Osteoblast (primary cell): ENCODE measurements at regions not wholly inside any gene's neighbourhood (a gene's known extent, or its start where the extent isn't known, plus 50 kb on each side); places are given as distances from the start of the nearest gene placed in this dataset.

Experiments
- DNase-seq: peaks from one replicate; pipeline ENCODE4 v3.0.0; 2011; ENCODE audit warnings: low spot score, mixed read lengths; ENCODE audit not compliant: insufficient read length; ENCODE audit errors: missing footprints
- H2AFZ ChIP-seq: 2 replicates; pipeline ENCODE4 v1.6.0; 2011; ENCODE audit warnings: mild to moderate bottlenecking, low read length
- H3K27ac ChIP-seq: 2 replicates; pipeline ENCODE4 v1.5.1; 2011; ENCODE audit warnings: mild to moderate bottlenecking, low read depth, low read length, moderate library complexity
- H3K27me3 ChIP-seq: 2 replicates; pipeline ENCODE4 v1.6.0; 2012; ENCODE audit warnings: mild to moderate bottlenecking, control low read depth, inconsistent platforms, low read length, moderate library complexity; ENCODE audit not compliant: insufficient read depth
- H3K36me3 ChIP-seq: 2 replicates; pipeline ENCODE4 v1.5.1; 2011; ENCODE audit warnings: mild to moderate bottlenecking, low read length, control low read depth, moderate library complexity; ENCODE audit not compliant: insufficient read depth
- H3K4me1 ChIP-seq: 2 replicates; pipeline ENCODE4 v1.5.1; 2011; ENCODE audit warnings: mild to moderate bottlenecking, low read length, control low read depth, moderate library complexity; ENCODE audit not compliant: insufficient read depth
- H3K4me2 ChIP-seq: 2 replicates; pipeline ENCODE4 v1.6.0; 2011; ENCODE audit warnings: mild to moderate bottlenecking, low read length; ENCODE audit not compliant: insufficient read depth
- H3K4me3 ChIP-seq: fragments of 200-600 bp; sonication (generic); 3 replicates; pipeline ENCODE4 v1.5.1; 2012; ENCODE audit warnings: mild to moderate bottlenecking, low read length, inconsistent platforms; ENCODE audit not compliant: insufficient read depth
- H3K79me2 ChIP-seq: 2 replicates; pipeline ENCODE4 v1.6.0; 2012; ENCODE audit warnings: mild to moderate bottlenecking, low read length, control low read depth, inconsistent platforms; ENCODE audit not compliant: insufficient read depth
- H3K9me3 ChIP-seq: 2 replicates; pipeline ENCODE4 v1.5.1; 2011; ENCODE audit warnings: low read depth, low read length, control low read depth
- H4K20me1 ChIP-seq: 2 replicates; pipeline ENCODE4 v1.6.0; 2012; ENCODE audit warnings: mild to moderate bottlenecking, low read length, control low read depth; ENCODE audit not compliant: insufficient read depth
- CTCF ChIP-seq: IDR thresholded peaks from 2 replicates; pipeline ENCODE4 v1.5.1; 2011; ENCODE audit warnings: mild to moderate bottlenecking, low read depth, low read length, moderate library complexity; ENCODE audit errors: extremely low read depth

- no peaks in the 10 kb centered on the region for H3K27me3 ChIP-seq
- H3K4me1 ChIP-seq = no peaks in the 10 kb centered on the region
- no peaks in the 10 kb centered on the region for H3K36me3 ChIP-seq
- H2AFZ ChIP-seq = no peak overlapping the region
- no peak overlapping the region for H3K4me2 ChIP-seq
- H4K20me1 ChIP-seq = no peaks in the 10 kb centered on the region
- no peak overlapping the region for H3K27ac ChIP-seq
- DNase-seq = no peak
- TF ChIP-seq CTCF = no peak
- H3K9me3 ChIP-seq = no peaks in the 10 kb centered on the region
- no peaks in the 10 kb centered on the region for H3K79me2 ChIP-seq
- no peak overlapping the region for H3K4me3 ChIP-seq
Measured at GRCh38 chr18:45488645-45489044, 126.6 kb upstream of the SLC14A2 start.

- no peak for DNase-seq
- H3K27ac ChIP-seq = no peak overlapping the region
- no peaks in the 10 kb centered on the region for H4K20me1 ChIP-seq
- no peak for TF ChIP-seq CTCF
- H2AFZ ChIP-seq = no peak overlapping the region
- no peak overlapping the region for H3K4me3 ChIP-seq
- no peaks in the 10 kb centered on the region for H3K9me3 ChIP-seq
- H3K36me3 ChIP-seq = no peaks in the 10 kb centered on the region
- no peaks in the 10 kb centered on the region for H3K4me1 ChIP-seq
- no peaks in the 10 kb centered on the region for H3K79me2 ChIP-seq
- H3K27me3 ChIP-seq = peaks cover 8% of the 10 kb centered on the region
- H3K4me2 ChIP-seq = no peak overlapping the region
Measured at GRCh38 chr18:45493830-45494229, 121.4 kb upstream of the SLC14A2 start.

- H3K4me3 ChIP-seq = no peak overlapping the region
- no peak overlapping the region for H3K4me2 ChIP-seq
- no peaks in the 10 kb centered on the region for H3K4me1 ChIP-seq
- no peak for DNase-seq
- no peak overlapping the region for H3K27ac ChIP-seq
- no peaks in the 10 kb centered on the region for H3K36me3 ChIP-seq
- no peaks in the 10 kb centered on the region for H3K79me2 ChIP-seq
- H3K27me3 ChIP-seq = peaks cover 8% of the 10 kb centered on the region
- no peaks in the 10 kb centered on the region for H3K9me3 ChIP-seq
- H2AFZ ChIP-seq = no peak overlapping the region
- no peaks in the 10 kb centered on the region for H4K20me1 ChIP-seq
- no peak for TF ChIP-seq CTCF
Measured at GRCh38 chr18:45494811-45495210, 120.5 kb upstream of the SLC14A2 start.

- Histone ChIP-seq H4K20me1 (no peaks in the 10 kb centered on the region), H3K4me2 (no peak overlapping the region), H3K4me1 (no peaks in the 10 kb centered on the region), H3K79me2 (no peaks in the 10 kb centered on the region), H3K4me3 (no peak overlapping the region), H3K9me3 (no peaks in the 10 kb centered on the region), H3K27ac (no peak overlapping the region), H3K27me3 (peaks cover 8% of the 10 kb centered on the region), H3K36me3 (no peaks in the 10 kb centered on the region), H2AFZ (no peak overlapping the region)
- no peak for DNase-seq
- TF ChIP-seq CTCF = no peak
Measured at GRCh38 chr18:45496741-45497140, 118.5 kb upstream of the SLC14A2 start.
